Dermis microvascular lymphatic vessel endothelial cell (primary cell): ENCODE measurements at regions not wholly inside any gene's neighbourhood (a gene's known extent, or its start where the extent isn't known, plus 50 kb on each side); places are given as distances from the start of the nearest gene placed in this dataset.
A peak's percentile ranks its signal among the peaks of the same experiment; 100 is the strongest.

ENCODE experiments used
- DNase-seq, 2 donors: peaks; one replicate each; pipeline versions ENCODE4 v3.0.0 to v3.0.0-alpha.2; 2010; ENCODE audit warnings: low read depth in 2 of 2

- DNase-seq: no peak
Measured at GRCh38 chr1:62370594-62370993, 51.4 kb upstream of the KANK4 start.

- no peak for DNase-seq
Measured at GRCh38 chr1:62371375-62371774, 52.1 kb upstream of the KANK4 start.

GRCh38 chr1:62373221-62373620 lies 54.0 kb upstream of the KANK4 start:
- no peak for DNase-seq

GRCh38 chr1:62377043-62377562 lies 57.9 kb upstream of the KANK4 start:
- no peak for DNase-seq

GRCh38 chr1:62380181-62380580 lies 56.7 kb upstream of the USP1 start:
- no peak for DNase-seq

GRCh38 chr1:62381831-62382657 lies 54.8 kb upstream of the USP1 start:
- no peak for DNase-seq

GRCh38 chr1:62382658-62382955 lies 54.2 kb upstream of the USP1 start:
- DNase-seq: no peak

GRCh38 chr1:62384276-62385005 lies 52.4 kb upstream of the USP1 start:
- DNase-seq: peak; percentile 74 to 75

- DNase-seq: no peak
Measured at GRCh38 chr1:62385923-62386322, 50.9 kb upstream of the USP1 start.

- no peak for DNase-seq
Measured at GRCh38 chr1:62386351-62387121, 50.3 kb upstream of the USP1 start.
